PC-3 (cell line): ENCODE measurements at regions not wholly inside any gene's neighbourhood (a gene's known extent, or its start where the extent isn't known, plus 50 kb on each side); places are given as distances from the start of the nearest gene placed in this dataset.

Experiments
- ATAC-seq: fragments of 200-7000 bp; cut with Tn5 transposase; 2 replicates; pipeline ENCODE4 v1.9.1; 2020; ENCODE audit warnings: mild to moderate bottlenecking, moderate library complexity
- BruUV-seq: library from RNA; stranded (reverse); fragments of 400-500 nt; replicated peaks from 2 replicates; lab custom pipeline; 2021; lab: Mats Ljungman, UMichigan
- CTCF ChIA-PET: fragments of 300-600 bp; sonication (Branson Sonifier 250); formaldehyde crosslinking; loops from one replicate; lab custom pipeline; 2022; ENCODE audit warnings: antibody characterized with exemption; lab: Charles Lee
- POLR2A ChIA-PET: fragments of 300-600 bp; sonication (Branson Sonifier 250); formaldehyde crosslinking; loops from one replicate; lab custom pipeline; 2022; ENCODE audit warnings: antibody characterized with exemption; ENCODE audit not compliant: unreplicated experiment; lab: Charles Lee
- DNase-seq: peaks from one replicate; pipeline ENCODE4 v3.0.0-alpha.2; 2015
- H2AFZ ChIP-seq: fragments of 300-600 bp; sonication (generic); 2 replicates; pipeline ENCODE4 v1.6.0; 2016; ENCODE audit warnings: antibody characterized with exemption, low read length
- H3F3A ChIP-seq: fragments of 300-600 bp; sonication (generic); one replicate; pipeline ENCODE4 v1.6.0; 2017; ENCODE audit warnings: antibody characterized with exemption, low read length, control low read depth, mild to moderate bottlenecking; ENCODE audit not compliant: unreplicated experiment
- H3K27ac ChIP-seq: fragments of 300-600 bp; sonication (generic); 2 replicates; pipeline ENCODE4 v1.5.1; 2016; ENCODE audit warnings: mild to moderate bottlenecking, low read length
- H3K27me3 ChIP-seq: fragments of 300-600 bp; sonication (generic); 2 replicates; pipeline ENCODE4 v1.6.1; 2016; ENCODE audit warnings: low read length, mixed read lengths
- H3K36me3 ChIP-seq: fragments of 300-600 bp; sonication (generic); 2 replicates; pipeline ENCODE4 v1.6.1; 2016; ENCODE audit warnings: low read depth, mixed run types, low read length, mixed read lengths
- H3K4me1 ChIP-seq: fragments of 300-600 bp; sonication (generic); 2 replicates; pipeline ENCODE4 v1.5.1; 2016; ENCODE audit warnings: low read length; ENCODE audit not compliant: insufficient read depth
- H3K4me2 ChIP-seq: fragments of 300-600 bp; sonication (generic); 2 replicates; pipeline ENCODE4 v1.6.0; 2016; ENCODE audit warnings: low read length
- H3K4me3 ChIP-seq: fragments of 300-600 bp; sonication (generic); 2 replicates; pipeline ENCODE4 v1.5.1; 2016; ENCODE audit warnings: mild to moderate bottlenecking, low read length, mixed read lengths
- H3K79me2 ChIP-seq: fragments of 300-600 bp; sonication (generic); 2 replicates; pipeline ENCODE4 v1.6.1; 2017; ENCODE audit warnings: low read length, mixed read lengths
- H3K9ac ChIP-seq: fragments of 300-600 bp; sonication (generic); 2 replicates; pipeline ENCODE4 v1.6.0; 2016; ENCODE audit warnings: mild to moderate bottlenecking, low read length
- H3K9me2 ChIP-seq: fragments of 300-600 bp; sonication (generic); replicated peaks from 2 replicates; pipeline ENCODE4 v1.6.1; 2016; ENCODE audit warnings: mixed run types, low read length, mixed read lengths
- H3K9me3 ChIP-seq: fragments of 300-600 bp; sonication (generic); 2 replicates; pipeline ENCODE4 v1.6.1; 2016; ENCODE audit warnings: low read length, mixed read lengths
- H4K20me1 ChIP-seq: fragments of 300-600 bp; sonication (generic); 2 replicates; pipeline ENCODE4 v1.6.1; 2016; ENCODE audit warnings: low read length, mixed read lengths
- CTCF ChIP-seq: fragments of 300-600 bp; sonication (generic); conservative IDR thresholded peaks from 2 replicates; pipeline ENCODE4 v1.5.1; 2017; ENCODE audit warnings: antibody characterized with exemption, low read depth, mild to moderate bottlenecking, low read length
- EZH2 ChIP-seq: fragments of 300-600 bp; sonication (generic); IDR thresholded peaks from one replicate; pipeline ENCODE4 v1.6.1; 2017; ENCODE audit warnings: antibody characterized with exemption, mild to moderate bottlenecking, low read length; ENCODE audit not compliant: unreplicated experiment
- EZH2phosphoT487 ChIP-seq: fragments of 300-600 bp; sonication (generic); IDR thresholded peaks from 2 replicates; pipeline ENCODE4 v1.6.1; 2018; ENCODE audit warnings: mild to moderate bottlenecking, antibody characterized with exemption, low read length, borderline replicate concordance
- intact Hi-C: fragments of 100-400 bp; cut with micrococcal nuclease; formaldehyde crosslinking; loops from 2 replicates; pipeline ENCODE4 v1.9.0; 2023

DNA sequence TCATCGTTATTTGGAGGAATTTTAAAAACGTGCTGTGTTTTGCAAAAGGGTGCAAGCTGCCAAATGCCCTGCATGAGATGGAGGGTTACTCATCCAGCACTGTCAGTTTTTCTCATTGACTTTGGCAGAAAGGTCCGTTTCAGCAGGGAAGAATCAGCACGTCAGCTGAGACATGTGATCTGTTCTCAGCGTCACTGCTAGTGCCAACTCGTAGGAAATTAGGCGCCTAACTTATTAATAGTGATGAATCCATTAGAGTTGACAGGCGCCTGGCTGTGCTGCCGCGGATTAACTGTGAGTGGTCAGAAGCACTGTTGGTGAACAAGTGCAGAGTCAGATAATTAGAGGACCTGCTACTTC lies 175.5 kb upstream of the FOXQ1 start:
- intact Hi-C loops, result no loop called here
- H4K20me1 ChIP-seq, result no peaks in the 10 kb centered on the region
- no peak overlapping the region for H3K27ac ChIP-seq
- H3K4me1 ChIP-seq, result 0 out of 2 replicates have a peak, but pooled peaks cover 7% of the 10 kb centered on the region
- H3K9me2 ChIP-seq, result no peaks in the 10 kb centered on the region
- no peak overlapping the region for H3K9ac ChIP-seq
- DNase-seq (no peak), ATAC-seq (no peak)
- no peak for TF ChIP-seq EZH2
- TF ChIP-seq EZH2phosphoT487, result no peak
- TF ChIP-seq CTCF, result no peak
- ChIA-PET CTCF (no interaction called here), POLR2A (no interaction called here)
- no peaks in the 10 kb centered on the region for H3K36me3 ChIP-seq
- no peak overlapping the region for H3K4me3 ChIP-seq
- no TSS peak for BruUV-seq
- no peaks in the 10 kb centered on the region for H3K9me3 ChIP-seq
- H3K79me2 ChIP-seq, result no peaks in the 10 kb centered on the region
- H3F3A ChIP-seq, result no peaks in the 10 kb centered on the region
- H2AFZ ChIP-seq, result no peak overlapping the region
- peaks cover 51% of the 10 kb centered on the region for H3K27me3 ChIP-seq
- H3K4me2 ChIP-seq, result no peak overlapping the region

DNA sequence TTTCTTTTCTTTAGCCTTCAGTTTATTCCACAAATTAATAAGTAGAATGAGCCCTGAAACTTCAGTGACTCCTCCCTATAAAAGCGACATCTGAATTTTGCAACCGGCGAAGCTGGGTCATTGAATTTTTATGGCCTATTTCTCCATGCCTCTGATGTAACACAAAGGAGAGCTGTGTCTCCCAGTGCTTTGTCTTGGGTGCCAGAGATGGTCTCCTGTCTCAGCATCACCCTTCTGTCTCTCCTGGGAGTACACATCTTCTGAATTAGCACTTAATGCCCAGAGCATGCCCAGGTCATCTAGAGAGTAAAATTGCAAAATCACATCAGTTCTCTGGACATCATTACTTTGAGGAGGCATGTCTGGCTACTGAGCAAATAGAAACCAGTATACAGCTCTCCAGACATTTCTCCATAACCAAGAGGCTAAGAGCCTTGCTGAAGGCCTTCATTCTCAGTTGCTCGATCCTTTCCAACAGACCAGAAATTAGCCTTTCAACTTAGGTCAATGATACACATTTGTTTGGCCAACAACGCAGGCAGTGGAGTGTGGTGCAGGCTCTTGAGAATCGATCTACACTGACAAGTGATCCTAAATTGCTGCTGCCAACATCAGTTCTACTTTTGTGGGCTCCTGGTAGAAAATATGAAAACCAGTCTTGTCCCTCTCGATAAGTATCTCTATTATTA lies 176.0 kb upstream of the FOXQ1 start:
- H3K9ac ChIP-seq, result no peak overlapping the region
- 0 out of 2 replicates have a peak, but pooled peaks cover 7% of the 10 kb centered on the region for H3K4me1 ChIP-seq
- TF ChIP-seq CTCF, result no peak
- no peak for TF ChIP-seq EZH2phosphoT487
- no peak for TF ChIP-seq EZH2
- H3K36me3 ChIP-seq, result no peaks in the 10 kb centered on the region
- H3K27ac ChIP-seq, result no peak overlapping the region
- no peaks in the 10 kb centered on the region for H4K20me1 ChIP-seq
- H3F3A ChIP-seq, result no peaks in the 10 kb centered on the region
- CTCF ChIA-PET, result no interaction called here
- no peaks in the 10 kb centered on the region for H3K9me2 ChIP-seq
- BruUV-seq, result no TSS peak
- H3K27me3 ChIP-seq, result peaks cover 51% of the 10 kb centered on the region
- no peak overlapping the region for H2AFZ ChIP-seq
- POLR2A ChIA-PET, result no interaction called here
- H3K4me2 ChIP-seq, result no peak overlapping the region
- no peak for ATAC-seq
- intact Hi-C loops, result no loop called here
- DNase-seq, result no peak
- H3K9me3 ChIP-seq, result no peaks in the 10 kb centered on the region
- no peaks in the 10 kb centered on the region for H3K79me2 ChIP-seq
- no peak overlapping the region for H3K4me3 ChIP-seq

DNA sequence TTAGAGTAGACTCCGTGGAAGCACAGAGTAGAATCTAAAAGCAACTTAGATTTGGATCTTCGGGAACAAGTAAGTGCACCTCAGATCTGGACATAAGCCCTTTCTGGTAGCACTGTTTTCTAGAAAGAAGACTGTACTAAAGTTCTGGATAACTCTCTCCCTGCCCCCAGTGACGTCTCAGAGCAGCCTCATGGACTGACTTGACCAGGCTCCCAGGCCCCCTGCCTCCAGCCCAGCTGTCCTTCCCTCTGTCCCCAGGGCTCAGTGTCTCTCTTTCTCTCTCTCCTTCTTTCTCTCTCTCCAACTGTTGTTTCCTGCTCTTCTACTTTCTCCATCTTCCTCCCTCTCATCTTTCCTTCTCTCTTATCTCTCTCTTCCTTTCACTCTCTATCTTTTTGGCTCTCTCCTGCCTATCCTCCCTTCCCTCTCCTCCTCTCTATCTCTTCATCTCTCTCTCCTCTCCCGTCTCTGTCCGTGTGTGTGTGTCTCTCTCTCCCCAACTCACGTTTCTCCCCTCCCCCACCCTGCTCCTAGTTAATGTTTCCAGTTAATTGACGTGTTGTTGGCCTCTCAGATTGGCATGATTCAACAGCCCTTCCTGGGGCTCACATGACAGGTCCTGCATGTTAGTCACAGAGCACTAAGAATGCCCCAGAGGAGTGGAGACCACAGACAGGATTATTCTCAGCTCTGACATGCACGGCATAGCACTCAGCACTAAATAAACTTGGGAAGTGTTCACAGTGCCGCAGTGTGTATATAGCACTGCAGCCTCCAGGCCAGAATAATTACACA lies 180.4 kb upstream of the FOXQ1 start:
- Histone ChIP-seq H3F3A (no peaks in the 10 kb centered on the region), H2AFZ (no peak overlapping the region), H3K4me3 (no peak overlapping the region), H3K79me2 (no peaks in the 10 kb centered on the region), H3K9me2 (no peaks in the 10 kb centered on the region), H3K27me3 (peaks cover 62% of the 10 kb centered on the region), H4K20me1 (no peaks in the 10 kb centered on the region), H3K36me3 (no peaks in the 10 kb centered on the region), H3K4me2 (no peak overlapping the region), H3K27ac (no peak overlapping the region), H3K4me1 (0 out of 2 replicates have a peak, but pooled peaks cover 7% of the 10 kb centered on the region), H3K9me3 (no peaks in the 10 kb centered on the region), H3K9ac (no peak overlapping the region)
- no peak for TF ChIP-seq EZH2
- TF ChIP-seq CTCF, result no peak
- TF ChIP-seq EZH2phosphoT487, result no peak
- ATAC-seq (peak; percentile 45), DNase-seq (peak; percentile 60)
- no TSS peak for BruUV-seq
- POLR2A ChIA-PET, result no interaction called here
- intact Hi-C loops, result no loop called here
- CTCF ChIA-PET, result no interaction called here
